Uterus (tissue), 2 donors: ENCODE measurements at regions not wholly inside any gene's neighbourhood (a gene's known extent, or its start where the extent isn't known, plus 50 kb on each side); places are given as distances from the start of the nearest gene placed in this dataset.

Experiments
- CTCF ChIP-seq, 4 experiments: fragments of 200-600 bp in 2 of 4; fragments of 450-650 bp in 2 of 4; sonication (generic) in 2 of 4; IDR thresholded peaks; one replicate each; pipeline ENCODE4 v1.5.1; 2016 to 2019; ENCODE audit warnings: antibody characterized with exemption in 4 of 4, mild to moderate bottlenecking in 2 of 4, moderate library complexity in 1 of 4
- POLR2A ChIP-seq, 2 donors: fragments of 450-650 bp; IDR thresholded peaks; one replicate each; pipeline ENCODE4 v1.6.1; 2016; ENCODE audit warnings: antibody characterized with exemption in 2 of 2, mild to moderate bottlenecking in 1 of 2, moderate library complexity in 1 of 2

DNA sequence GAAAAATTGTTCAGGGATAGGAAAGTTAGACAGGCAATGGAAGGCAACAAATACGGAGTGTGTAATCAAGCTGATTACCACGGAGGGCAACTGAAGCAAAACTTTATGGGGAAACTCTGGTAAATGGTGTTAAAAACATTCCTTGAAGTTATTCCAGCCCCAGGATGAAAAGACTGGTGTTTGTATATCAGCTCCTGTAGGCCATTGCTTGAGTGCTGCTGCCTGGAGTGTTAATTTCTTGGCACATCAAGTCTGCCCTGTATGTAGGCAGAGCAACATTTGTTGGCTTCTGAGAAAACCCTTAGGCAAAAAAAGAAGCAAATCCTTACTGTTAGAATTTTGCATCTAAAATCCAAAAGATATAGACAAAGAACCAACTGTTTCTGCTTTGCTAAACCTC, 686.5 kb upstream of the ACO1 start:
- TF ChIP-seq CTCF (IDR thresholded peaks at IDR 0.05) = no peak
- no peak for TF ChIP-seq POLR2A (IDR thresholded peaks at IDR 0.05)
